ENCODE measurements at regions not wholly inside any gene's neighbourhood (a gene's known extent, or its start where the extent isn't known, plus 50 kb on each side); places are given as distances from the start of the nearest gene placed in this dataset.

GRCh38 chr1:239053279-239053678, 333.1 kb upstream of the CHRM3 start:
- TF ChIP-seq, protein P1, sequence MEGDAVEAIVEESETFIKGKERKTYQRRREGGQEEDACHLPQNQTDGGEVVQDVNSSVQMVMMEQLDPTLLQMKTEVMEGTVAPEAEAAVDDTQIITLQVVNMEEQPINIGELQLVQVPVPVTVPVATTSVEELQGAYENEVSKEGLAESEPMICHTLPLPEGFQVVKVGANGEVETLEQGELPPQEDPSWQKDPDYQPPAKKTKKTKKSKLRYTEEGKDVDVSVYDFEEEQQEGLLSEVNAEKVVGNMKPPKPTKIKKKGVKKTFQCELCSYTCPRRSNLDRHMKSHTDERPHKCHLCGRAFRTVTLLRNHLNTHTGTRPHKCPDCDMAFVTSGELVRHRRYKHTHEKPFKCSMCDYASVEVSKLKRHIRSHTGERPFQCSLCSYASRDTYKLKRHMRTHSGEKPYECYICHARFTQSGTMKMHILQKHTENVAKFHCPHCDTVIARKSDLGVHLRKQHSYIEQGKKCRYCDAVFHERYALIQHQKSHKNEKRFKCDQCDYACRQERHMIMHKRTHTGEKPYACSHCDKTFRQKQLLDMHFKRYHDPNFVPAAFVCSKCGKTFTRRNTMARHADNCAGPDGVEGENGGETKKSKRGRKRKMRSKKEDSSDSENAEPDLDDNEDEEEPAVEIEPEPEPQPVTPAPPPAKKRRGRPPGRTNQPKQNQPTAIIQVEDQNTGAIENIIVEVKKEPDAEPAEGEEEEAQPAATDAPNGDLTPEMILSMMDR (IDR thresholded peaks at IDR 0.05; ENCODE audit: insufficient read depth, low read depth, low read length) = no peak
- no peak for TF ChIP-seq EZH2 (IDR thresholded peaks at IDR 0.05; ENCODE audit: insufficient read depth, low read length)
- DNase-seq (ENCODE audit: low read depth) = peak; percentile 23
- Histone ChIP-seq H3K4me2 (ENCODE audit: low read length) (no peak overlapping the region), H3K4me1 (ENCODE audit: insufficient read depth, low read length) (no peaks in the 10 kb centered on the region), H3K36me3 (ENCODE audit: insufficient read depth, low read length) (no peaks in the 10 kb centered on the region), H3K9ac (ENCODE audit: low read length) (no peak overlapping the region), H3K9me3 (ENCODE audit: insufficient read depth, low read depth, low read length) (no peaks in the 10 kb centered on the region), H2AFZ (ENCODE audit: low read depth, low read length) (no peak overlapping the region), H3K27ac (ENCODE audit: low read depth, low read length) (no peak overlapping the region), H3K4me3 (ENCODE audit: insufficient read depth, low read depth, low read length) (no peak overlapping the region), H4K20me1 (ENCODE audit: insufficient read depth, low read length) (no peaks in the 10 kb centered on the region), H3K27me3 (ENCODE audit: insufficient read depth, low read length) (no peaks in the 10 kb centered on the region), H3K79me2 (ENCODE audit: insufficient read depth, low read length) (no peaks in the 10 kb centered on the region)
- no peaks in the 10 kb centered on the region for H3K27me3 Mint-ChIP-seq (ENCODE audit: low read depth, unreplicated experiment)
- no peak overlapping the region for H3K4me3 Mint-ChIP-seq (ENCODE audit: unreplicated experiment)
- peaks cover 9% of the 10 kb centered on the region for H3K9me3 Mint-ChIP-seq (ENCODE audit: unreplicated experiment)
- peaks cover 2% of the 10 kb centered on the region for H3K4me1 Mint-ChIP-seq (ENCODE audit: low read depth, unreplicated experiment)
- H3K36me3 Mint-ChIP-seq (ENCODE audit: low read depth, unreplicated experiment) = no peaks in the 10 kb centered on the region
- FAIRE-seq = no peak
- no peak overlapping the region for H3K27ac Mint-ChIP-seq (ENCODE audit: unreplicated experiment)

GRCh38 chr1:239049571-239049970, 336.8 kb upstream of the CHRM3 start:
- Mint-ChIP-seq H3K4me3 (ENCODE audit: unreplicated experiment) (no peak overlapping the region), H3K9me3 (ENCODE audit: unreplicated experiment) (peaks cover 3% of the 10 kb centered on the region), H3K4me1 (ENCODE audit: low read depth, unreplicated experiment) (no peaks in the 10 kb centered on the region), H3K27ac (ENCODE audit: unreplicated experiment) (no peak overlapping the region), H3K27me3 (ENCODE audit: low read depth, unreplicated experiment) (no peaks in the 10 kb centered on the region), H3K36me3 (ENCODE audit: low read depth, unreplicated experiment) (no peaks in the 10 kb centered on the region)
- Histone ChIP-seq H3K27me3 (ENCODE audit: insufficient read depth, low read length) (no peaks in the 10 kb centered on the region), H3K4me1 (ENCODE audit: insufficient read depth, low read length) (no peaks in the 10 kb centered on the region), H4K20me1 (ENCODE audit: insufficient read depth, low read length) (no peaks in the 10 kb centered on the region), H2AFZ (ENCODE audit: low read depth, low read length) (no peak overlapping the region), H3K4me3 (ENCODE audit: insufficient read depth, low read depth, low read length) (no peak overlapping the region), H3K4me2 (ENCODE audit: low read length) (no peak overlapping the region), H3K27ac (ENCODE audit: low read depth, low read length) (no peak overlapping the region), H3K79me2 (ENCODE audit: insufficient read depth, low read length) (no peaks in the 10 kb centered on the region), H3K9me3 (ENCODE audit: insufficient read depth, low read depth, low read length) (no peaks in the 10 kb centered on the region), H3K9ac (ENCODE audit: low read length) (no peak overlapping the region), H3K36me3 (ENCODE audit: insufficient read depth, low read length) (no peaks in the 10 kb centered on the region)
- DNase-seq (ENCODE audit: low read depth) (no peak), FAIRE-seq (no peak)
- TF ChIP-seq, protein P1 (IDR thresholded peaks at IDR 0.05; ENCODE audit: insufficient read depth, low read depth, low read length) = no peak
- TF ChIP-seq EZH2 (IDR thresholded peaks at IDR 0.05; ENCODE audit: insufficient read depth, low read length) = no peak

GRCh38 chr1:239044829-239045228, 341.5 kb upstream of the CHRM3 start:
- Histone ChIP-seq H3K9me3 (ENCODE audit: insufficient read depth, low read depth, low read length) (no peaks in the 10 kb centered on the region), H3K4me2 (ENCODE audit: low read length) (no peak overlapping the region), H3K27me3 (ENCODE audit: insufficient read depth, low read length) (no peaks in the 10 kb centered on the region), H3K9ac (ENCODE audit: low read length) (no peak overlapping the region), H3K79me2 (ENCODE audit: insufficient read depth, low read length) (no peaks in the 10 kb centered on the region), H2AFZ (ENCODE audit: low read depth, low read length) (no peak overlapping the region), H4K20me1 (ENCODE audit: insufficient read depth, low read length) (no peaks in the 10 kb centered on the region), H3K4me3 (ENCODE audit: insufficient read depth, low read depth, low read length) (no peak overlapping the region), H3K27ac (ENCODE audit: low read depth, low read length) (no peak overlapping the region), H3K4me1 (ENCODE audit: insufficient read depth, low read length) (no peaks in the 10 kb centered on the region), H3K36me3 (ENCODE audit: insufficient read depth, low read length) (no peaks in the 10 kb centered on the region)
- H3K27ac Mint-ChIP-seq (ENCODE audit: unreplicated experiment) = no peak overlapping the region
- DNase-seq (ENCODE audit: low read depth) (no peak), FAIRE-seq (no peak)
- no peak for TF ChIP-seq EZH2 (IDR thresholded peaks at IDR 0.05; ENCODE audit: insufficient read depth, low read length)
- TF ChIP-seq, protein P1 (IDR thresholded peaks at IDR 0.05; ENCODE audit: insufficient read depth, low read depth, low read length) = no peak
- no peaks in the 10 kb centered on the region for H3K36me3 Mint-ChIP-seq (ENCODE audit: low read depth, unreplicated experiment)
- no peaks in the 10 kb centered on the region for H3K9me3 Mint-ChIP-seq (ENCODE audit: unreplicated experiment)
- peaks cover 9% of the 10 kb centered on the region for H3K27me3 Mint-ChIP-seq (ENCODE audit: low read depth, unreplicated experiment)
- peaks cover 3% of the 10 kb centered on the region for H3K4me1 Mint-ChIP-seq (ENCODE audit: low read depth, unreplicated experiment)
- no peak overlapping the region for H3K4me3 Mint-ChIP-seq (ENCODE audit: unreplicated experiment)

All from astrocyte (in vitro differentiated cells and primary cell).